ENCODE measurements at regions not wholly inside any gene's neighbourhood (a gene's known extent, or its start where the extent isn't known, plus 50 kb on each side); places are given as distances from the start of the nearest gene placed in this dataset.

DNA sequence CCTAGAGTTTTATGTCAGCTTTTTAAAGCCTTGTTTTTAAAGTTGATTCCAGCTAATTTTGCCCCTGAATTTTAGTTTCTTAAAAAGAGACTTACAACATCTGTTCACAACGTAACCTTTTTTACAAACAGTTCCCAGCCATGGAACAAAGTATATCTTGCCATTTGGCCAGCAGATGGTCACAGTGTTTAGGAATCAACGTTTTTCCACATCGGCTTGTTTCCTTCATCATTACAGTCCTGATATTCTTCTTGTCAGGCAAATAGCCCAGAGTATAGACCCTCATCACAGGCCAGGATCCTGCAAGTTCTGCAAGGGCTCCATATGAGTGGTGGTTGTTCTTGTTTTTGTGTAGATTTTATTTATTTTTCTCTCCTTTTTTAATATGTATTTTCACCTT is 341.7 kb upstream of the HTR1E start:
- Histone ChIP-seq H3K27ac (no peak overlapping the region), H3K4me1 (no peaks in the 10 kb centered on the region), H3K9me3 (no peaks in the 10 kb centered on the region), H3K36me3 (no peaks in the 10 kb centered on the region), H3K27me3 (no peaks in the 10 kb centered on the region), H3K4me3 (no peak overlapping the region)
- no peak for TF ChIP-seq CTCF (IDR thresholded peaks at IDR 0.05)
- no peak for ATAC-seq
- intact Hi-C loops (cut with DNase I): no loop called here
- DNase-seq: no peak

DNA sequence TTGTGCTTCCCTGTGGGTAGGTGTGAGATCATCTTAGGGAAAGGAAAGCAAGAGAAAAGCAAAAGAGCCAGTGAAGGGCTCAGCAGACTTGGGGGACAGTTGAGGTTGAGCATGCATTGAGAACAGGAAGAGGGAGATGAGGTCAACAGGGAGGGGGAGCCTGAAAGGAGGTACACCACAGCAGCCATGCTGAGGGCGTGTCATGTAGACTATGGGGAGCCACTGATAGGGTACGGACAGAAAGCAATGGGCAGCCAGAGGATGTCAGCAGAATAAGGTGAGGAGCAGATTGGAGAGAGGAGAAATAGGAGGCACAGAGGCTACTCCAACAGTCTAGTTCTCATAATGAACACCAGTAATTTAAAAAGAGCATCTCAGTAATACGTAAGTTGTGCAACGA is 351.1 kb upstream of the HTR1E start:
- ATAC-seq (no peak), DNase-seq (no peak)
- Histone ChIP-seq H3K27ac (no peak overlapping the region), H3K9me3 (peaks cover 6% of the 10 kb centered on the region), H3K4me1 (no peaks in the 10 kb centered on the region), H3K4me3 (no peak overlapping the region), H3K36me3 (no peaks in the 10 kb centered on the region), H3K27me3 (no peaks in the 10 kb centered on the region)
- TF ChIP-seq CTCF (IDR thresholded peaks at IDR 0.05): no peak
- intact Hi-C loops (cut with DNase I): no loop called here

- no peaks in the 10 kb centered on the region for H3K4me1 ChIP-seq
- no peak for ATAC-seq
- H3K9me3 ChIP-seq: peaks cover 14% of the 10 kb centered on the region
These were observed 355.5 kb upstream of the HTR1E start for GRCh38 chr6:86581833-86582232.

DNA sequence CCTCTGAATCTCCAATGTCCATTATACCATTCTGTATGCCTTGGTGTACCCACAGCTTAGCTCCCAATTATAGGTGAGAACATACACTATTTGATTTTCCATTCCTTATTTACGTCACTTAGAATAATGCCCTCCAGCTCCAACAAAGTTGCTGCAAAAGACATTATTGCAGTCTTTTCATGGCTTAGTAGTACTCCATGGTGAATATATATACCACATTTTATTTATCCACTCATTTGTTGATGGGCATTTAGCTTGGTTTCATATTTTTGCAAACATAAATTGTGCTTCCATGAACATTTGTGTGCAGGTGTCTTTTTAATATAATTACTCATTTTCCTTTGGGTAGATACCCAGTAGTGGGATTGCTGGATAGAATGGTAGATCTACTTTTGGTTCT is 374.1 kb upstream of the HTR1E start:
- DNase-seq: no peak
- no peak overlapping the region for H3K27ac ChIP-seq
- intact Hi-C loops (cut with DNase I): no loop called here
- H3K27me3 ChIP-seq: no peaks in the 10 kb centered on the region
- H3K9me3 ChIP-seq: no peaks in the 10 kb centered on the region
- no peaks in the 10 kb centered on the region for H3K36me3 ChIP-seq
- H3K4me3 ChIP-seq: no peak overlapping the region
- no peak for ATAC-seq
- no peaks in the 10 kb centered on the region for H3K4me1 ChIP-seq
- TF ChIP-seq CTCF (IDR thresholded peaks at IDR 0.05): no peak

More at GRCh38 chr6:86581833-86582232, 355.5 kb upstream of the HTR1E start:
- Histone ChIP-seq H3K4me3 (no peak overlapping the region), H3K27me3 (no peaks in the 10 kb centered on the region), H3K36me3 (no peaks in the 10 kb centered on the region), H3K27ac (no peak overlapping the region)
- TF ChIP-seq CTCF (IDR thresholded peaks at IDR 0.05): no peak
- no peak for DNase-seq
- intact Hi-C loops (cut with DNase I): no loop called here

- Histone ChIP-seq H3K4me1 (no peaks in the 10 kb centered on the region), H3K36me3 (no peaks in the 10 kb centered on the region), H3K27ac (no peak overlapping the region), H3K27me3 (no peaks in the 10 kb centered on the region), H3K9me3 (no peaks in the 10 kb centered on the region), H3K4me3 (no peak overlapping the region)
- no peak for ATAC-seq
- intact Hi-C loops (cut with DNase I): no loop called here
- no peak for DNase-seq
- no peak for TF ChIP-seq CTCF (IDR thresholded peaks at IDR 0.05)
These were observed 379.0 kb upstream of the HTR1E start for GRCh38 chr6:86558318-86558717.

- Histone ChIP-seq H3K27ac (no peak overlapping the region), H3K4me3 (no peak overlapping the region), H3K27me3 (no peaks in the 10 kb centered on the region), H3K9me3 (no peaks in the 10 kb centered on the region), H3K36me3 (no peaks in the 10 kb centered on the region), H3K4me1 (no peaks in the 10 kb centered on the region)
- intact Hi-C loops (cut with DNase I): no loop called here
- ATAC-seq: no peak
- DNase-seq: no peak
- TF ChIP-seq CTCF (IDR thresholded peaks at IDR 0.05): no peak
These were observed 400.0 kb upstream of the HTR1E start for GRCh38 chr6:86537292-86537861.
